Psoas muscle (tissue), 7 donors: ENCODE measurements at regions not wholly inside any gene's neighbourhood (a gene's known extent, or its start where the extent isn't known, plus 50 kb on each side); places are given as distances from the start of the nearest gene placed in this dataset.
A peak's percentile ranks its signal among the peaks of the same experiment; 100 is the strongest.

Experiments
- ATAC-seq, 4 donors: fragments of 200-7000 bp; cut with Tn5 transposase; one replicate each; pipeline ENCODE4 v1.9.1; 2020; ENCODE audit warnings: moderate library complexity in 3 of 4, mild to moderate bottlenecking in 2 of 4
- DNase-seq, 2 donors: peaks; one replicate each; pipeline ENCODE4 v3.0.0-alpha.2; 2020
- H3K27ac ChIP-seq: fragments of 200-600 bp; one replicate; pipeline ENCODE4 v1.8.0; 2022
- H3K27me3 ChIP-seq, 3 donors: fragments of 200-600 bp in 1 of 3; one replicate each; pipeline versions ENCODE4 v1.6.1 to v1.8.0; 2013 to 2022; ENCODE audit warnings: low read length in 2 of 3, mild to moderate bottlenecking in 2 of 3, moderate library complexity in 1 of 3; ENCODE audit not compliant: insufficient read depth in 3 of 3
- H3K36me3 ChIP-seq, 2 donors: fragments of 200-600 bp in 1 of 2; one replicate each; pipeline versions ENCODE4 v1.6.1 to v1.8.0; 2013 to 2022; ENCODE audit warnings: low read depth in 1 of 2, mild to moderate bottlenecking in 1 of 2, moderate library complexity in 1 of 2; ENCODE audit not compliant: insufficient read depth in 1 of 2
- H3K4me1 ChIP-seq: fragments of 200-600 bp; one replicate; pipeline ENCODE4 v1.8.0; 2022
- H3K4me3 ChIP-seq: fragments of 200-600 bp; one replicate; pipeline ENCODE4 v1.8.0; 2022; ENCODE audit warnings: mild to moderate bottlenecking
- H3K9me3 ChIP-seq: fragments of 200-600 bp; one replicate; pipeline ENCODE4 v1.8.0; 2022
- WGBS, 3 donors: extraction: QIAGEN DNeasy Blood & Tissue Kit; methylation state at CpG; one replicate each; pipeline versions ENCODE4 v1.1.6 to v1.1.7; 2013; 5-methylcytosine and 5-hydroxymethylcytosine counted together
- intact Hi-C, 2 donors: fragments of 100-400 bp; cut with DNase I; formaldehyde crosslinking; loops; one replicate each; pipeline versions ENCODE4 v1.11.0 to v1.14.2; 2022
- TF ChIP-seq, protein P1 (sequence below): fragments of 200-600 bp; IDR thresholded peaks from one replicate; pipeline ENCODE4 v1.8.0; 2022; ENCODE audit warnings: antibody characterized with exemption
- donor health status: healthy with polysubstance abuse.
- donor health status: DM: no; HTN: no; CAD: no; lungs with moderate emphysema.
- donor health status: Bipolar disorder and iron deficiency.
- donor health status: healthy.
- donor health status: DM: yes; HTN: yes; CAD: no.
- donor health status: DM: no; HTN: no; CAD: no.
- donor health status: DM: yes; HTN: yes; CAD: no.

DNA sequence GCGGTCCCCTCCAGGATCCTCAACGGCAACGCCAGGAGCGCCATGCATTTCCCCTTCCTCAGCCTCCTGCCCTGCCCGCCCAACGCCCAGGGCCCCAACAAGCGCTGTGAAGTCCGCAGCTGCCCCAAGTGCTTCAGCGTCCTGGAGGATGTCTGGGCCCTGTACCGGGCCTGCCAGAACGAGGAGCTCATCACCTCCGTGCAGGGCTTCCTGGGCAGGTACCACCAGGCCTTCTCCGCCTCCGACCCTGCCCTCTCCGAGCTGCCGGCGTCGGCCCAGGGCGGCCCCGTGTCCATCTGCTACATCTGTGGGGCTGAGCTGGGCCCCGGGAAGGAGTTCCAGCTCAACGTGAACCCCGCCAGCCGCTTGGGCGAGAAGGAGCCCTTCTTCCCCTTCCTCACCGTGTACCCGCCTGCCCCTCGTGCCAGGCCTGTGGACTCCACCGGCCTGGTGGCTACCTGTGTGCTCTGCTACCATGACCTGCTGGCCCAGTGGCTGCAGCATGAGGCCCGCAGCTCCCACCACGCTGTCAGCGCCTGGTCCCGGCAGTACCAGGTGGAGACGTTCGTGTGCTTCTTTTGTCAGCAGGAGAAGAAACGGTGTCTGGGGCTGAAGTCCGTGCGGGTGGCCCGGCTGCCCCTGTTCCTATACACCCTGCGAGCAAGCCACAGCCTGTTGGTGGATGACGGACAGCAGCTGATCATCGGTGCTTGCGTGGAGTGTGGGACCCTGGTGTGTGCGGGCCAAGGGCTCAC, 58.9 kb upstream of the CIBAR2 start:
- peaks cover 62% of the 10 kb centered on the region for H3K4me1 ChIP-seq
- peak overlapping the region; percentile 79 for H3K27ac ChIP-seq
- TF ChIP-seq, protein P1, sequence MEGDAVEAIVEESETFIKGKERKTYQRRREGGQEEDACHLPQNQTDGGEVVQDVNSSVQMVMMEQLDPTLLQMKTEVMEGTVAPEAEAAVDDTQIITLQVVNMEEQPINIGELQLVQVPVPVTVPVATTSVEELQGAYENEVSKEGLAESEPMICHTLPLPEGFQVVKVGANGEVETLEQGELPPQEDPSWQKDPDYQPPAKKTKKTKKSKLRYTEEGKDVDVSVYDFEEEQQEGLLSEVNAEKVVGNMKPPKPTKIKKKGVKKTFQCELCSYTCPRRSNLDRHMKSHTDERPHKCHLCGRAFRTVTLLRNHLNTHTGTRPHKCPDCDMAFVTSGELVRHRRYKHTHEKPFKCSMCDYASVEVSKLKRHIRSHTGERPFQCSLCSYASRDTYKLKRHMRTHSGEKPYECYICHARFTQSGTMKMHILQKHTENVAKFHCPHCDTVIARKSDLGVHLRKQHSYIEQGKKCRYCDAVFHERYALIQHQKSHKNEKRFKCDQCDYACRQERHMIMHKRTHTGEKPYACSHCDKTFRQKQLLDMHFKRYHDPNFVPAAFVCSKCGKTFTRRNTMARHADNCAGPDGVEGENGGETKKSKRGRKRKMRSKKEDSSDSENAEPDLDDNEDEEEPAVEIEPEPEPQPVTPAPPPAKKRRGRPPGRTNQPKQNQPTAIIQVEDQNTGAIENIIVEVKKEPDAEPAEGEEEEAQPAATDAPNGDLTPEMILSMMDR: no peak
- 52 to 72% (median 71%) methylated on average over 43 to 44 of the region's 44 CpGs for WGBS, 3 donors
- H3K36me3 ChIP-seq: peaks cover 0 to 3% of the 10 kb centered on the region in 2 donors
- H3K4me3 ChIP-seq: peak overlapping the region; percentile 77
- H3K9me3 ChIP-seq: no peaks in the 10 kb centered on the region
- H3K27me3 ChIP-seq: no peaks in the 10 kb centered on the region
- ATAC-seq (peak in 2 of 4 donors; percentile 2), DNase-seq (peak in 1 of 2 donors; percentile 52)
- intact Hi-C loops: loop anchor here (2.0 to 5.0 kb wide), 3 partner anchors 41 to 54 kb away; no protein-coding TSS in a partner anchor

DNA sequence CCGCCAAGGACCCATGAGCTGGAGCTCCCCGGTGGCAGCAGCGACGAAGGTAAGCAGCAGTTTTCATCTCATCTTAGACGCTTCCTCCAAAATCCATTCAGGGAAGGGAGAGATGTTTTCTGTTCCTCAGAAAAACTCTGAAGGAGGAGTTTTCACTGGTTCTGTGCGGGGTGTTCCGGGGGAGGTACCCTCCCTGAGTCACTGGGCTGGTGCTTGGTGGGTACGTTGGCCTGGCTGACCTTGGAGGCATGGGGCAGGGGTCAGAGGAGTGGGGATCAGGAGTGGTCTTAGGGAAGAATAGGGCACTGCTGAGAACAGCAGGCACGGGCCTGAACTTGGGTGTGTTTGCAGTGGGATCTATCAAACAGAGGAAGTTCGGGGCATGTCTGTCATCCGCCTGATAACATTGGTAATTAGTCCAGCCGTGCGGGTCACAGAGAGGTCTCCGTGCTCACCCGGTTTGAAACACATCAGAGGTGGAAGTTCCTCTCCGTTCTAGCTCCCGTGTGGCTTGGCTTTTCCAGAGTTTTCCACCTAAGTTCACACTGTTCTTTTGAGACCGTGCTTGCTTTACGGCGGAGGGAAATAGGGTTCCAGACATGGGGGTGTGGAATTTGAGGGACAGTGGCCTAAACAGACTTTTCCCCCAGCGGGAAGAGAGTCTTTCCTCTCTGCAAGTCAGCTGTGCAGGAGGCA, 59.6 kb upstream of the CIBAR2 start:
- Histone ChIP-seq H3K4me1 (peaks cover 68% of the 10 kb centered on the region), H3K9me3 (no peaks in the 10 kb centered on the region), H3K36me3 (peaks cover 0 to 3% of the 10 kb centered on the region in 2 donors), H3K27me3 (no peaks in the 10 kb centered on the region), H3K4me3 (peak overlapping the region; percentile 77), H3K27ac (peak overlapping the region; percentile 79)
- DNase-seq (peak in 1 of 2 donors; percentile 53), ATAC-seq (no peak)
- 29 to 34% (median 29%) methylated on average over 21 of the region's 21 CpGs for WGBS, 3 donors
- intact Hi-C loops: loop anchor here (2.0 to 5.0 kb wide), 4 partner anchors 40 to 57 kb away; no protein-coding TSS in a partner anchor
- TF ChIP-seq, protein P1: no peak

DNA sequence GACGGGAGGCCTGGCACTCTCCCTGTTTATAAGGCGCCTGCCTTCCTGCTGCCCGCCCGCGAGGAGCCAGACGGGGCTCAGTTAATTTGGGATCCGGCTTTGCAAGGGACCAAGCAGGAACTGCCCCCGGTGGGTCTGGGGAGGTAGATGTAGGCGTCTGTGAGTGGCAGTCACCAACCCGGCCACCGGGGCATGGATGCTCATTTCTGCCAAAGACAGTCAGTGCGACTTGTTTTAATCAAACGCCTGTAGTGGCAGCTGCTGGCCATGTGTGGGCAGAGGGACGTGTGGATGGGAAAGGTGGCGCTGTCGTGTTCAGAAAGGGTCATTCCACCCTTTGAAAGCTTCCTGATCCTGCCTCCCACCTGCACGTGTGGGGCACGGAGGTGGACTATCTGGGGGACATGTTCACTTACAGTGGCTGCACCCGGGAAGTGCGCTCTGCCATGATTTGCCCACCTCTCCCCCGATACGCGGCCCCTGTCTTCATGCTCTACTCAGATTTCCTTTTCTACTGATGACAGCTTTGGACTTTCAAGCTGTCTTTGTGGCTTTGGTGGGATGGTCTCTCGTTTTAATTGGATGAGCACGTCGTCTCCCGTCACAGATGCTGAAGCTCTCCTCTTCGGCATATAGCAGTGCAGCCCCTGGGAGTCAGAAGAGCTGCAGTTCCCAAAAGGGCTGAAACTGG, 60.3 kb upstream of the CIBAR2 start:
- Histone ChIP-seq H3K4me3 (peak overlapping the region; percentile 77), H3K27ac (peak overlapping the region; percentile 79), H3K36me3 (peaks cover 0 to 3% of the 10 kb centered on the region in 2 donors), H3K9me3 (no peaks in the 10 kb centered on the region), H3K27me3 (no peaks in the 10 kb centered on the region), H3K4me1 (peaks cover 68% of the 10 kb centered on the region)
- DNase-seq: peak in 1 of 2 donors; percentile 81
- peak; percentile 45 to 67 (median 52) for ATAC-seq
- TF ChIP-seq, protein P1: peak; percentile 46
- 18 to 29% (median 24%) methylated on average over 28 of the region's 28 CpGs for WGBS, 3 donors
- intact Hi-C loops: loop anchor here (2.0 to 5.0 kb wide), 3 partner anchors 40 to 58 kb away; no protein-coding TSS in a partner anchor

DNA sequence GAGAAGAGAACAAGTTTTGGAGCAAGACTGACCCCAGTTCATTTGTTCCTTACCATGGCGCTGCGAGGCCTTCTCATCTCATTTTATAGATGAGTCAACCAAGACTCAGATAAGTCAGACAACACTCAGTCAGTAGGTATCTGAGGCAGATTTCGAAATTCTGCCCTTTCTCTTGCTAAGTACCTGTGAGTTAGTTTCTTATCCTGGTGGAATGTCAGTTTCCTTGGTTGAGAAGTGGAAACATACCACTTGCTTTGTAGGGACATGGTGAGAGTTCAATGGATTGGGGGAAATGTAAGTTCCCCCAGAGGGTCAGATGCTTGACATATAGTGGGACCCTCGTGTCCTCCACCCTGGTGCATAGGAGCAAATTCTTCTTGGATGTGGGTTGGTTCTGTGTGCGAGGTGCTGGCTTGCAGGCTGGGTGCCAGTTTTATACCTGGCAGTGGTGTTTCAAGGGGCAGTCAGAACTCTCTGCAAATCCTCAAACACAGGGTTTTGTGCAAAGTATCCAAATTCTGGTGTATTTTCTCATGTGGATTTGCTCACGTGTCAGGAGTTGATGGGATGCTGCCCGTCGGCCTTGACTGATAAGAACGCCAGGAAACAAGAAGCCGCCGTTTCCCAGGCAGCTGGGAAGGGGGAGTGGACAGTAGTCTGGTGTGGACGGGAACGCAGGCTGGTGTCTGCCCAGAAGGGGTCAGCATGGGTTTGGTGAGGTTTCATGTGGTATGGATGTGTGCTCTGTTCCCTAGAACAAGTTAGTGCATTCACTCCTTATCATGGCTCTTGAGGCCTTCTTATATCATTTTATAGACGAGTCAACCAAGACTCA, 61.1 kb upstream of the CIBAR2 start:
- Histone ChIP-seq H3K27me3 (no peaks in the 10 kb centered on the region), H3K36me3 (peaks cover 0 to 3% of the 10 kb centered on the region in 2 donors), H3K4me1 (peaks cover 64% of the 10 kb centered on the region), H3K9me3 (no peaks in the 10 kb centered on the region), H3K4me3 (peak overlapping the region; percentile 77), H3K27ac (peak overlapping the region; percentile 79)
- intact Hi-C loops: loop anchor here (2.0 to 5.0 kb wide), 3 partner anchors 39 to 59 kb away; no protein-coding TSS in a partner anchor
- TF ChIP-seq, protein P1: no peak
- WGBS, 3 donors: 61 to 71% (median 62%) methylated on average over 14 of the region's 14 CpGs
- DNase-seq: peak in 1 of 2 donors; percentile 44
- peak in 2 of 4 donors; percentile 20 to 32 for ATAC-seq
